ENCODE measurements at regions not wholly inside any gene's neighbourhood (a gene's known extent, or its start where the extent isn't known, plus 50 kb on each side); places are given as distances from the start of the nearest gene placed in this dataset.

DNA sequence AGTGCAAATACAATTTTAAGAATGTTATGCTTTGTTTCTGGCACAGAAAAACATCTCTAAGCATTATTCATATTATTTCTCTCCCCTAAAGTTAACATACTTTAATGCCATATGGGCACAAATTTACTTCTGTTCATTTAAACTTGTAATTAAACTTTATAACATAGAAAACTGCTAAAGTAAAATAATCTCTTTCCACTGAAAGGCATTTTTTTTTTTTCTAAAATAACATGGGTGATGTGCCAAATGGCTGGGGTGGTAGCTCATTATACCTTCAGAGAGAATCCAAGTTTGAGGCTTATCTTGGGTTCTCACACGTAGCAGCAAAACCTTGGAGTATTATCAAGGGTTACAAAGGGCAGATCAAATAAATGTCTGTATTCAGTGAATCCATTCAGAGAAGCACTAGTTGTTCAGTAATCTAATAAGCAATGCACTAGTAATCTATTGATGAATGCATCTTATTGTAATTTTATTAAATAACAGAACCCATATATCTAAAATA lies 257.6 kb upstream of the POU5F2 start:
- TF ChIP-seq CTCF (IDR thresholded peaks at IDR 0.05; ENCODE audit: control extremely low read depth in 1 of 3, insufficient read depth in 1 of 3, low read depth in 1 of 3, low read length in 3 of 3) = no peak
- no peak for TF ChIP-seq TAF1 (IDR thresholded peaks at IDR 0.05; ENCODE audit: low read depth, low read length)
- TF ChIP-seq ASH2L (IDR thresholded peaks at IDR 0.05; ENCODE audit: low read length) = no peak
- TF ChIP-seq RAD21 (IDR thresholded peaks at IDR 0.05 in 1 of 2, conservative IDR thresholded peaks at IDR 0.05 in 1 of 2; ENCODE audit: low read depth in 2 of 2, low read length in 2 of 2) = no peak
- TF ChIP-seq BCL11A (IDR thresholded peaks at IDR 0.05; ENCODE audit: low read depth in 2 of 2, low read length in 2 of 2) = no peak
- TF ChIP-seq EZH2 (IDR thresholded peaks at IDR 0.05; ENCODE audit: low read depth, low read length, severe bottlenecking) = no peak
- no peak for TF ChIP-seq EGR1 (IDR thresholded peaks at IDR 0.05; ENCODE audit: borderline replicate concordance, low read depth, low read length)
- TF ChIP-seq POLR2AphosphoS5 (IDR thresholded peaks at IDR 0.05; ENCODE audit: low read depth, low read length) = no peak
- TF ChIP-seq CHD2 (IDR thresholded peaks at IDR 0.05; ENCODE audit: low read length) = no peak

All from H1 (cell line).